ENCODE measurements at regions not wholly inside any gene's neighbourhood (a gene's known extent, or its start where the extent isn't known, plus 50 kb on each side); places are given as distances from the start of the nearest gene placed in this dataset.

- TF ChIP-seq ZNF407 (IDR thresholded peaks at IDR 0.05; ENCODE audit: low read depth) (no peak), ZNF3 (CRISPR knock-in tag; IDR thresholded peaks at IDR 0.05) (no peak), ZHX1 (conservative IDR thresholded peaks at IDR 0.05; ENCODE audit: low read length) (no peak), ZNF274 (IDR thresholded peaks at IDR 0.05; ENCODE audit: borderline replicate concordance, low read depth, low read length) (no peak), ZSCAN32 (CRISPR knock-in tag; IDR thresholded peaks at IDR 0.05) (no peak), ZNF384 (IDR thresholded peaks at IDR 0.05; ENCODE audit: low read depth, low read length) (no peak), NFYB (IDR thresholded peaks at IDR 0.05; ENCODE audit: extremely low read depth, insufficient read length) (no peak), HNRNPUL1 (IDR thresholded peaks at IDR 0.05; ENCODE audit: low read length) (no peak), ZC3H11A (IDR thresholded peaks at IDR 0.05; ENCODE audit: low read depth, low read length) (no peak), PATZ1 (CRISPR knock-in tag; IDR thresholded peaks at IDR 0.05; ENCODE audit: borderline replicate concordance) (no peak), ZNF175 (CRISPR knock-in tag; IDR thresholded peaks at IDR 0.05; ENCODE audit: low read depth) (no peak)
These were observed 507.6 kb upstream of the ARGLU1 start (continued) for GRCh38 chr13:107075576-107075975.

All from K562 (cell line).